Mesenteric fat pad (tissue), 1 donor: ENCODE measurements at regions not wholly inside any gene's neighbourhood (a gene's known extent, or its start where the extent isn't known, plus 50 kb on each side); places are given as distances from the start of the nearest gene placed in this dataset.

ENCODE experiments used
- DNase-seq: peaks from one replicate; pipeline ENCODE4 v3.0.0-alpha.2; 2020; ENCODE audit warnings: low spot score
- donor health status: DM: yes; HTN: yes; CAD: no.

GRCh38 chr12:87171356-87171755 lies 857.8 kb downstream of the C12orf50 start:
- DNase-seq: no peak

GRCh38 chr12:87169010-87169409 lies 860.2 kb downstream of the C12orf50 start:
- DNase-seq: no peak

- DNase-seq: no peak
These were observed 863.3 kb downstream of the C12orf50 start for GRCh38 chr12:87165733-87166375.

GRCh38 chr12:87163122-87163521 lies 866.1 kb downstream of the C12orf50 start:
- DNase-seq: no peak

- DNase-seq: no peak
These were observed 868.2 kb downstream of the C12orf50 start for GRCh38 chr12:87160848-87161601.

- DNase-seq: no peak
These were observed 871.4 kb downstream of the C12orf50 start for GRCh38 chr12:87157791-87158190.

GRCh38 chr12:87155621-87156020 lies 873.6 kb downstream of the C12orf50 start:
- DNase-seq: no peak

- no peak for DNase-seq
These were observed 876.2 kb downstream of the C12orf50 start for GRCh38 chr12:87152841-87153528.

GRCh38 chr12:87152075-87152474 lies 877.1 kb downstream of the C12orf50 start:
- DNase-seq: no peak

- DNase-seq: no peak
These were observed 878.1 kb downstream of the C12orf50 start for GRCh38 chr12:87150969-87151662.

GRCh38 chr12:87142342-87142741 lies 886.2 kb upstream of the MGAT4C start:
- DNase-seq: no peak

GRCh38 chr12:87141091-87141490 lies 884.9 kb upstream of the MGAT4C start:
- no peak for DNase-seq

- no peak for DNase-seq
These were observed 884.1 kb upstream of the MGAT4C start for GRCh38 chr12:87140262-87140661.

- no peak for DNase-seq
These were observed 881.0 kb upstream of the MGAT4C start for GRCh38 chr12:87137220-87137619.

GRCh38 chr12:87136330-87136976 lies 880.3 kb upstream of the MGAT4C start:
- DNase-seq: no peak

- DNase-seq: no peak
These were observed 871.1 kb upstream of the MGAT4C start for GRCh38 chr12:87127272-87127671.

- DNase-seq: no peak
These were observed 865.7 kb upstream of the MGAT4C start for GRCh38 chr12:87121896-87122295.

GRCh38 chr12:87120440-87120839 lies 864.2 kb upstream of the MGAT4C start:
- no peak for DNase-seq

- no peak for DNase-seq
These were observed 863.5 kb upstream of the MGAT4C start for GRCh38 chr12:87119713-87120112.

GRCh38 chr12:87117526-87117925 lies 861.3 kb upstream of the MGAT4C start:
- no peak for DNase-seq

GRCh38 chr12:87116780-87117179 lies 860.6 kb upstream of the MGAT4C start:
- DNase-seq: no peak
